HCT116 (cell line): ENCODE measurements at regions not wholly inside any gene's neighbourhood (a gene's known extent, or its start where the extent isn't known, plus 50 kb on each side); places are given as distances from the start of the nearest gene placed in this dataset.

Experiments
- ATAC-seq: fragments of 200-7000 bp; cut with Tn5 transposase; 2 replicates; pipeline ENCODE4 v1.9.1; 2020; ENCODE audit warnings: mild to moderate bottlenecking, moderate library complexity
- BruUV-seq: library from RNA; stranded (reverse); fragments of 400-500 nt; replicated peaks from 2 replicates; lab custom pipeline; 2021; lab: Mats Ljungman, UMichigan
- CTCF ChIA-PET: fragments of 300-600 bp; sonication (Branson Sonifier 250); formaldehyde crosslinking; loops from one replicate; lab custom pipeline; 2021; ENCODE audit warnings: antibody characterized with exemption; lab: Charles Lee
- POLR2A ChIA-PET: fragments of 300-600, 350-600 bp; sonication (Branson Sonifier 250); formaldehyde crosslinking; loops from one replicate; lab custom pipeline; 2021; ENCODE audit warnings: antibody characterized with exemption; lab: Charles Lee
- RAD21 ChIA-PET, 2 experiments: fragments of 300-600 bp; sonication (Branson Sonifier 250); formaldehyde crosslinking; loops; one replicate each; lab custom pipeline; 2023; ENCODE audit warnings: low total read pairs in 2 of 2; ENCODE audit not compliant: uncharacterized antibody in 2 of 2, unreplicated experiment in 2 of 2, low non-redundant PET in 1 of 2; lab: Charles Lee
- DNase-seq: peaks from one replicate; pipeline ENCODE4 v3.0.0-alpha.2; 2010; ENCODE audit warnings: low read depth, low spot score
- H2AFZ ChIP-seq: fragments of 200-600 bp; shearing (Covaris generic), sonication (generic); 2 replicates; pipeline ENCODE4 v1.6.1; 2017; ENCODE audit warnings: low read depth, mixed run types, mixed read lengths, antibody characterized with exemption, low read length; ENCODE audit not compliant: poor library complexity, severe bottlenecking
- H3K27ac ChIP-seq: 2 replicates; pipeline ENCODE4 v1.5.1; 2012; ENCODE audit warnings: low read depth, low read length
- H3K27me3 ChIP-seq: fragments of 200-600 bp; sonication (generic); 2 replicates; pipeline ENCODE4 v1.6.1; 2016; ENCODE audit warnings: mixed run types, low read length, mixed read lengths; ENCODE audit not compliant: insufficient read depth
- H3K36me3 ChIP-seq, 2 experiments: fragments of 200-500 bp in 1 of 2; fragments of 200-600 bp in 1 of 2; sonication (Bioruptor generic) in 1 of 2; sonication (generic) in 1 of 2; 2 replicates each; pipeline versions ENCODE4 v1.5.1 to v1.6.1; 2014 to 2016; ENCODE audit warnings: low read length in 2 of 2, inconsistent platforms in 1 of 2, mixed read lengths in 1 of 2, mixed run types in 1 of 2; ENCODE audit not compliant: insufficient read depth in 2 of 2, control insufficient read depth in 1 of 2
- H3K4me1 ChIP-seq, 2 experiments: fragments of 200-600 bp in 1 of 2; sonication (generic) in 1 of 2; 2 replicates each; pipeline versions ENCODE4 v1.5.1 to v1.6.1; 2012 to 2017; ENCODE audit warnings: low read length in 2 of 2, inconsistent platforms in 1 of 2, mild to moderate bottlenecking in 1 of 2, mixed read lengths in 1 of 2, mixed run types in 1 of 2, moderate library complexity in 1 of 2; ENCODE audit not compliant: insufficient read depth in 2 of 2, control insufficient read depth in 1 of 2
- H3K4me2 ChIP-seq: fragments of 200-600 bp; sonication (generic); 2 replicates; pipeline ENCODE4 v1.6.1; 2017; ENCODE audit warnings: mixed run types, low read length, mixed read lengths
- H3K4me3 ChIP-seq, 2 experiments: fragments of 200-600 bp in 1 of 2; sonication (generic) in 1 of 2; replicated peaks in 1 of 2; 2 replicates each; pipeline ENCODE4 v1.5.1; 2011 to 2016; ENCODE audit warnings: low read length in 2 of 2, control low read depth in 1 of 2, low read depth in 1 of 2, mild to moderate bottlenecking in 1 of 2, mixed read lengths in 1 of 2, mixed run types in 1 of 2
- H3K79me2 ChIP-seq: fragments of 200-600 bp; sonication (generic); 2 replicates; pipeline ENCODE4 v1.6.1; 2017; ENCODE audit warnings: mild to moderate bottlenecking, mixed run types, low read length, moderate library complexity, mixed read lengths; ENCODE audit not compliant: insufficient read depth
- H3K9ac ChIP-seq: fragments of 200-600 bp; sonication (generic); 2 replicates; pipeline ENCODE4 v1.6.1; 2016; ENCODE audit warnings: low read length, mixed read lengths
- H3K9me2 ChIP-seq: fragments of 200-600 bp; sonication (generic), shearing (Covaris generic); 2 replicates; pipeline ENCODE4 v1.6.1; 2017; ENCODE audit warnings: mixed run types, mild to moderate bottlenecking, moderate library complexity; ENCODE audit not compliant: insufficient read depth
- H3K9me3 ChIP-seq, 2 experiments: fragments of 200-500 bp in 1 of 2; fragments of 200-600 bp in 1 of 2; sonication (Bioruptor generic) in 1 of 2; sonication (generic) in 1 of 2; 2 replicates each; pipeline ENCODE4 v1.6.1; 2014 to 2017; ENCODE audit warnings: low read length in 2 of 2, mixed read lengths in 2 of 2, inconsistent platforms in 1 of 2, low read depth in 1 of 2, mild to moderate bottlenecking in 1 of 2, mixed run types in 1 of 2, moderate library complexity in 1 of 2; ENCODE audit not compliant: control insufficient read depth in 1 of 2, insufficient read depth in 1 of 2
- H4K20me1 ChIP-seq: fragments of 200-600 bp; sonication (generic), shearing (Covaris generic); 2 replicates; pipeline ENCODE4 v1.6.1; 2017; ENCODE audit warnings: mixed run types, mild to moderate bottlenecking, moderate library complexity; ENCODE audit not compliant: insufficient read depth
- CBX3 ChIP-seq: IDR thresholded peaks from 2 replicates; pipeline ENCODE4 v1.6.1; 2012; ENCODE audit warnings: low read depth
- CEBPB ChIP-seq: IDR thresholded peaks from 2 replicates; pipeline ENCODE4 v1.6.1; 2012; ENCODE audit warnings: low read depth
- EGR1 ChIP-seq: IDR thresholded peaks from 2 replicates; pipeline ENCODE4 v1.6.1; 2012; ENCODE audit warnings: low read depth
- ELF1 ChIP-seq: IDR thresholded peaks from 2 replicates; pipeline ENCODE4 v1.6.1; 2012; ENCODE audit warnings: low read depth, borderline replicate concordance
- EZH2 ChIP-seq: fragments of 200-600 bp; sonication (generic); IDR thresholded peaks from 2 replicates; pipeline ENCODE4 v1.6.1; 2017; ENCODE audit warnings: antibody characterized with exemption, mixed run types
- POLR2A ChIP-seq: IDR thresholded peaks from 2 replicates; pipeline ENCODE4 v1.7.0; 2011; ENCODE audit warnings: borderline replicate concordance; ENCODE audit not compliant: insufficient read depth, insufficient read length; ENCODE audit errors: extremely low read depth
- POLR2AphosphoS5 ChIP-seq: IDR thresholded peaks from 2 replicates; pipeline ENCODE4 v1.6.1; 2011; ENCODE audit warnings: mild to moderate bottlenecking, low read depth, low read length, moderate library complexity
- SIN3A ChIP-seq: IDR thresholded peaks from 2 replicates; pipeline ENCODE4 v1.6.1; 2012; ENCODE audit warnings: low read depth
- SP1 ChIP-seq: IDR thresholded peaks from 2 replicates; pipeline ENCODE4 v1.6.1; 2012; ENCODE audit warnings: low read depth
- TCF7L2 ChIP-seq: IDR thresholded peaks from 2 replicates; pipeline ENCODE4 v1.7.0; 2011; ENCODE audit warnings: borderline replicate concordance, inconsistent platforms; ENCODE audit not compliant: insufficient read depth, insufficient read length; ENCODE audit errors: extremely low read depth
- YY1 ChIP-seq: IDR thresholded peaks from 2 replicates; pipeline ENCODE4 v1.6.1; 2011; ENCODE audit warnings: low read length, low read depth, moderate library complexity, mild to moderate bottlenecking; ENCODE audit not compliant: insufficient replicate concordance; ENCODE audit errors: extremely low read depth
- ZFX ChIP-seq: fragments of 450-650 bp; IDR thresholded peaks from 2 replicates; pipeline ENCODE4 v1.6.1; 2017
- ZNF274 ChIP-seq: fragments of 200-500 bp; sonication (Bioruptor generic); IDR thresholded peaks from 2 replicates; pipeline ENCODE4 v1.6.1; 2014; ENCODE audit warnings: mild to moderate bottlenecking, low read depth, low read length, inconsistent platforms
- intact Hi-C: fragments of 100-400 bp; cut with micrococcal nuclease; formaldehyde crosslinking; loops from 2 replicates; pipeline ENCODE4 v1.10.0; 2022
- TF ChIP-seq, protein P1 (sequence below), 3 experiments: fragments of 200-600 bp in 1 of 3; sonication (generic) in 1 of 3; IDR thresholded peaks in 2 of 3; conservative IDR thresholded peaks in 1 of 3; 2 replicates each; pipeline ENCODE4 v1.5.1; 2012 to 2017; ENCODE audit warnings: low read depth in 2 of 3, low read length in 2 of 3, antibody characterized with exemption in 1 of 3, borderline replicate concordance in 1 of 3, control low read depth in 1 of 3, mild to moderate bottlenecking in 1 of 3, mixed read lengths in 1 of 3, mixed run types in 1 of 3, moderate library complexity in 1 of 3; ENCODE audit not compliant: insufficient read depth in 1 of 3
- TF ChIP-seq, protein P2 (sequence below): IDR thresholded peaks from 2 replicates; pipeline ENCODE4 v1.6.1; 2012
- TF ChIP-seq, protein P3 (sequence below): IDR thresholded peaks from 2 replicates; pipeline ENCODE4 v1.6.1; 2012

DNA sequence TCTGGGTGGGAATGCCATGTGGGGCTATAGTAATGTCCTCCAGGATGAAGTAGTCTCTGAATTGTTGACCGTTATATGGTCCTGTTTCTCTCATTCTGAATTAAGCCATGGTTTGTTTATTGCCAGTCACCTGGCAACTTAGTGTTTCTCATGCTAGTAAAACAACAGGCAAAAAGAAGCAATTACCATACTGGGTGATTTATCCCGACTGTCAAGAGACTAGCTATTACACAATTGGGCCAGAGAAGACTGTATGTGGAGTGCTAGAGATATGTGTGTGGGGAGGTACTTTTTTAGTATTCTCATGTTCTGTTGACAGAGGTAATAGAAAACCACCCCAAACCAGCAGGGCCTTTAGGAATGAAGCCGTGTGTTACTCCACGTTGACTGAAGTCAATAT lies 258.2 kb downstream of the TDRD3 start:
- H3K4me3 ChIP-seq: no peak overlapping the region
- RAD21 ChIA-PET: interaction anchor here in 1 of 2 experiments (0.6 kb wide), 1 partner anchor 186 kb away, joined by 3 read pairs; no protein-coding TSS in a partner anchor
- ATAC-seq (no peak), DNase-seq (no peak)
- TF ChIP-seq POLR2A: no peak
- TF ChIP-seq CEBPB: no peak
- TF ChIP-seq CBX3: no peak
- no peak for TF ChIP-seq ZFX
- TF ChIP-seq ZNF274: no peak
- TF ChIP-seq POLR2AphosphoS5: no peak
- TF ChIP-seq, protein P1, sequence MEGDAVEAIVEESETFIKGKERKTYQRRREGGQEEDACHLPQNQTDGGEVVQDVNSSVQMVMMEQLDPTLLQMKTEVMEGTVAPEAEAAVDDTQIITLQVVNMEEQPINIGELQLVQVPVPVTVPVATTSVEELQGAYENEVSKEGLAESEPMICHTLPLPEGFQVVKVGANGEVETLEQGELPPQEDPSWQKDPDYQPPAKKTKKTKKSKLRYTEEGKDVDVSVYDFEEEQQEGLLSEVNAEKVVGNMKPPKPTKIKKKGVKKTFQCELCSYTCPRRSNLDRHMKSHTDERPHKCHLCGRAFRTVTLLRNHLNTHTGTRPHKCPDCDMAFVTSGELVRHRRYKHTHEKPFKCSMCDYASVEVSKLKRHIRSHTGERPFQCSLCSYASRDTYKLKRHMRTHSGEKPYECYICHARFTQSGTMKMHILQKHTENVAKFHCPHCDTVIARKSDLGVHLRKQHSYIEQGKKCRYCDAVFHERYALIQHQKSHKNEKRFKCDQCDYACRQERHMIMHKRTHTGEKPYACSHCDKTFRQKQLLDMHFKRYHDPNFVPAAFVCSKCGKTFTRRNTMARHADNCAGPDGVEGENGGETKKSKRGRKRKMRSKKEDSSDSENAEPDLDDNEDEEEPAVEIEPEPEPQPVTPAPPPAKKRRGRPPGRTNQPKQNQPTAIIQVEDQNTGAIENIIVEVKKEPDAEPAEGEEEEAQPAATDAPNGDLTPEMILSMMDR (IDR thresholded peaks at IDR 0.05 in 2 of 3, conservative IDR thresholded peaks at IDR 0.05 in 1 of 3; ENCODE audit: borderline replicate concordance in 1 of 3, insufficient read depth in 1 of 3, low read depth in 2 of 3, low read length in 2 of 3): no peak
- no peak for TF ChIP-seq EGR1
- no peak for TF ChIP-seq SIN3A
- no peak for TF ChIP-seq YY1
- no peak for TF ChIP-seq TCF7L2
- TF ChIP-seq ELF1: no peak
- no peak for TF ChIP-seq SP1
- TF ChIP-seq, protein P2, sequence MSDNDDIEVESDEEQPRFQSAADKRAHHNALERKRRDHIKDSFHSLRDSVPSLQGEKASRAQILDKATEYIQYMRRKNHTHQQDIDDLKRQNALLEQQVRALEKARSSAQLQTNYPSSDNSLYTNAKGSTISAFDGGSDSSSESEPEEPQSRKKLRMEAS: no peak
- TF ChIP-seq, protein P3, sequence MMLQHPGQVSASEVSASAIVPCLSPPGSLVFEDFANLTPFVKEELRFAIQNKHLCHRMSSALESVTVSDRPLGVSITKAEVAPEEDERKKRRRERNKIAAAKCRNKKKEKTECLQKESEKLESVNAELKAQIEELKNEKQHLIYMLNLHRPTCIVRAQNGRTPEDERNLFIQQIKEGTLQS: no peak
- no peak for TF ChIP-seq EZH2
- TF ChIP-seq, all 23 proteins: peak for 0
- intact Hi-C loops: no loop called here
- H3K79me2 ChIP-seq: no peaks in the 10 kb centered on the region
- no peak overlapping the region for H2AFZ ChIP-seq
- H3K4me1 ChIP-seq: no peaks in the 10 kb centered on the region
- H3K27me3 ChIP-seq: no peaks in the 10 kb centered on the region
- no TSS peak for BruUV-seq
- H3K9me2 ChIP-seq: no peaks in the 10 kb centered on the region
- ChIA-PET POLR2A (no interaction called here), CTCF (no interaction called here)
- no peaks in the 10 kb centered on the region for H3K36me3 ChIP-seq
- H3K27ac ChIP-seq: no peak overlapping the region
- H4K20me1 ChIP-seq: no peaks in the 10 kb centered on the region
- H3K9me3 ChIP-seq: no peaks in the 10 kb centered on the region
- no peak overlapping the region for H3K4me2 ChIP-seq
- H3K9ac ChIP-seq: no peak overlapping the region
